Neural cell (in vitro differentiated cells): ENCODE measurements at regions not wholly inside any gene's neighbourhood (a gene's known extent, or its start where the extent isn't known, plus 50 kb on each side); places are given as distances from the start of the nearest gene placed in this dataset.

ENCODE experiments used
- EP300 ChIP-seq: fragments of 450-650 bp; conservative IDR thresholded peaks from 2 replicates; pipeline ENCODE4 v1.6.1; 2014; ENCODE audit warnings: antibody characterized with exemption, mild to moderate bottlenecking, moderate library complexity; ENCODE audit not compliant: poor library complexity, severe bottlenecking
- EZH2 ChIP-seq: fragments of 200-600, 300-800 bp; shearing (Covaris generic), sonication (generic); IDR thresholded peaks from 2 replicates; pipeline ENCODE4 v1.6.1; 2014; ENCODE audit warnings: antibody characterized with exemption, low read length, borderline replicate concordance, mild to moderate bottlenecking; ENCODE audit not compliant: insufficient read depth, poor library complexity, severe bottlenecking
- MXI1 ChIP-seq: fragments of 450-650 bp; conservative IDR thresholded peaks from 2 replicates; pipeline ENCODE4 v1.6.1; 2014; ENCODE audit warnings: antibody characterized with exemption, mild to moderate bottlenecking; ENCODE audit not compliant: poor library complexity, severe bottlenecking
- POLR2AphosphoS5 ChIP-seq: IDR thresholded peaks from 2 replicates; pipeline ENCODE4 v1.6.1; 2012
- RAD21 ChIP-seq: fragments of 450-650 bp; conservative IDR thresholded peaks from 2 replicates; pipeline ENCODE4 v1.6.1; 2014; ENCODE audit warnings: antibody characterized with exemption, mild to moderate bottlenecking, moderate library complexity
- SMC3 ChIP-seq: fragments of 450-650 bp; conservative IDR thresholded peaks from 2 replicates; pipeline ENCODE4 v1.6.1; 2014; ENCODE audit warnings: antibody characterized with exemption, mild to moderate bottlenecking, moderate library complexity; ENCODE audit not compliant: poor library complexity
- TF ChIP-seq, protein P1 (sequence below): fragments of 450-650 bp; IDR thresholded peaks from 2 replicates; pipeline ENCODE4 v1.5.1; 2014; ENCODE audit warnings: antibody characterized with exemption, mild to moderate bottlenecking, moderate library complexity; ENCODE audit not compliant: poor library complexity, severe bottlenecking
- TF ChIP-seq, protein P2 (sequence below): IDR thresholded peaks from 2 replicates; pipeline ENCODE4 v1.6.1; 2012; ENCODE audit warnings: borderline replicate concordance

- TF ChIP-seq EZH2 (no peak), RAD21 (no peak), POLR2AphosphoS5 (no peak), SMC3 (no peak), EP300 (no peak), MXI1 (no peak)
- TF ChIP-seq, protein P1, sequence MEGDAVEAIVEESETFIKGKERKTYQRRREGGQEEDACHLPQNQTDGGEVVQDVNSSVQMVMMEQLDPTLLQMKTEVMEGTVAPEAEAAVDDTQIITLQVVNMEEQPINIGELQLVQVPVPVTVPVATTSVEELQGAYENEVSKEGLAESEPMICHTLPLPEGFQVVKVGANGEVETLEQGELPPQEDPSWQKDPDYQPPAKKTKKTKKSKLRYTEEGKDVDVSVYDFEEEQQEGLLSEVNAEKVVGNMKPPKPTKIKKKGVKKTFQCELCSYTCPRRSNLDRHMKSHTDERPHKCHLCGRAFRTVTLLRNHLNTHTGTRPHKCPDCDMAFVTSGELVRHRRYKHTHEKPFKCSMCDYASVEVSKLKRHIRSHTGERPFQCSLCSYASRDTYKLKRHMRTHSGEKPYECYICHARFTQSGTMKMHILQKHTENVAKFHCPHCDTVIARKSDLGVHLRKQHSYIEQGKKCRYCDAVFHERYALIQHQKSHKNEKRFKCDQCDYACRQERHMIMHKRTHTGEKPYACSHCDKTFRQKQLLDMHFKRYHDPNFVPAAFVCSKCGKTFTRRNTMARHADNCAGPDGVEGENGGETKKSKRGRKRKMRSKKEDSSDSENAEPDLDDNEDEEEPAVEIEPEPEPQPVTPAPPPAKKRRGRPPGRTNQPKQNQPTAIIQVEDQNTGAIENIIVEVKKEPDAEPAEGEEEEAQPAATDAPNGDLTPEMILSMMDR = no peak
- TF ChIP-seq, protein P2, sequence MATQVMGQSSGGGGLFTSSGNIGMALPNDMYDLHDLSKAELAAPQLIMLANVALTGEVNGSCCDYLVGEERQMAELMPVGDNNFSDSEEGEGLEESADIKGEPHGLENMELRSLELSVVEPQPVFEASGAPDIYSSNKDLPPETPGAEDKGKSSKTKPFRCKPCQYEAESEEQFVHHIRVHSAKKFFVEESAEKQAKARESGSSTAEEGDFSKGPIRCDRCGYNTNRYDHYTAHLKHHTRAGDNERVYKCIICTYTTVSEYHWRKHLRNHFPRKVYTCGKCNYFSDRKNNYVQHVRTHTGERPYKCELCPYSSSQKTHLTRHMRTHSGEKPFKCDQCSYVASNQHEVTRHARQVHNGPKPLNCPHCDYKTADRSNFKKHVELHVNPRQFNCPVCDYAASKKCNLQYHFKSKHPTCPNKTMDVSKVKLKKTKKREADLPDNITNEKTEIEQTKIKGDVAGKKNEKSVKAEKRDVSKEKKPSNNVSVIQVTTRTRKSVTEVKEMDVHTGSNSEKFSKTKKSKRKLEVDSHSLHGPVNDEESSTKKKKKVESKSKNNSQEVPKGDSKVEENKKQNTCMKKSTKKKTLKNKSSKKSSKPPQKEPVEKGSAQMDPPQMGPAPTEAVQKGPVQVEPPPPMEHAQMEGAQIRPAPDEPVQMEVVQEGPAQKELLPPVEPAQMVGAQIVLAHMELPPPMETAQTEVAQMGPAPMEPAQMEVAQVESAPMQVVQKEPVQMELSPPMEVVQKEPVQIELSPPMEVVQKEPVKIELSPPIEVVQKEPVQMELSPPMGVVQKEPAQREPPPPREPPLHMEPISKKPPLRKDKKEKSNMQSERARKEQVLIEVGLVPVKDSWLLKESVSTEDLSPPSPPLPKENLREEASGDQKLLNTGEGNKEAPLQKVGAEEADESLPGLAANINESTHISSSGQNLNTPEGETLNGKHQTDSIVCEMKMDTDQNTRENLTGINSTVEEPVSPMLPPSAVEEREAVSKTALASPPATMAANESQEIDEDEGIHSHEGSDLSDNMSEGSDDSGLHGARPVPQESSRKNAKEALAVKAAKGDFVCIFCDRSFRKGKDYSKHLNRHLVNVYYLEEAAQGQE = no peak
Observed at GRCh38 chr3:14334936-14335335, 67.5 kb upstream of the SLC6A6 start.
